ENCODE measurements at regions not wholly inside any gene's neighbourhood (a gene's known extent, or its start where the extent isn't known, plus 50 kb on each side); places are given as distances from the start of the nearest gene placed in this dataset.

DNA sequence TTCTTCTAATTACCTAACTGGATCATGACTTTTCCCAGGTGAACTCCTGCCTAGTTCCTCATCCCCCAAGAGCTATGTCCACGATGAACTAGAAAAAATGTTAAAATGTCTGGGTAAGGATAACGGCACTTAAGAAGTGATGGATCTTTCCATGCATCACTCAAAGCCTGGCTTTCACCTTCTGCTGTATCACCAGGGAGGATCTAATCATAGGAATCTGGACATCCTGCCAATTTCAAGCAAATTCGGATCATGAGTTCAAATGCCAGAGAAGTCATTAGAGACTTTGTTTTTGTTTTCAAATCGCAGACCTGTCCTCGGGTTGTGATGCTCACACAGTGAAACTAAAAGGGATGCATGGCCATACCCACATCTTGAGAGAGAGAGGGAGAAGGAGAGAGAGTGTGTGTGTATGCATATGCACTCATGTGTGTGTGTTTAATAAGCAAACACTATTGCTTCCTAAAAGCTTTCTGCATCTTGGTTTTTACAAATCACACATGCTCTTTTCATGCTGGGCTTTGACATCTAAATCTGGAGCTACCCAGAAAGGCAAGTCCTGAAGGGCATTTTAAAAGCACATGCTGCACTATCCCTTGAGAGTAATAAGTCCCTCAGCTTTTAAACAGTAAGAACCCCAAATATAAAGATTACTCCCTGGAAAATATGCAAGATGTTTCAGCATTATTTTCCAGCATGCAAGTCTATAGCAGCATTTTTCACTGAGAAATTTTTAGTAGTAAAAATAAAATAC, 524.6 kb upstream of the NOX3 start:
- Histone ChIP-seq H3K4me3 (no peak overlapping the region), H3K27ac (no peak overlapping the region), H3K4me1 (ENCODE audit: low read depth) (no peaks in the 10 kb centered on the region), H3K9me3 (ENCODE audit: low read depth) (no peaks in the 10 kb centered on the region), H3K36me3 (no peaks in the 10 kb centered on the region), H3K27me3 (no peaks in the 10 kb centered on the region)
- TF ChIP-seq, protein P1, sequence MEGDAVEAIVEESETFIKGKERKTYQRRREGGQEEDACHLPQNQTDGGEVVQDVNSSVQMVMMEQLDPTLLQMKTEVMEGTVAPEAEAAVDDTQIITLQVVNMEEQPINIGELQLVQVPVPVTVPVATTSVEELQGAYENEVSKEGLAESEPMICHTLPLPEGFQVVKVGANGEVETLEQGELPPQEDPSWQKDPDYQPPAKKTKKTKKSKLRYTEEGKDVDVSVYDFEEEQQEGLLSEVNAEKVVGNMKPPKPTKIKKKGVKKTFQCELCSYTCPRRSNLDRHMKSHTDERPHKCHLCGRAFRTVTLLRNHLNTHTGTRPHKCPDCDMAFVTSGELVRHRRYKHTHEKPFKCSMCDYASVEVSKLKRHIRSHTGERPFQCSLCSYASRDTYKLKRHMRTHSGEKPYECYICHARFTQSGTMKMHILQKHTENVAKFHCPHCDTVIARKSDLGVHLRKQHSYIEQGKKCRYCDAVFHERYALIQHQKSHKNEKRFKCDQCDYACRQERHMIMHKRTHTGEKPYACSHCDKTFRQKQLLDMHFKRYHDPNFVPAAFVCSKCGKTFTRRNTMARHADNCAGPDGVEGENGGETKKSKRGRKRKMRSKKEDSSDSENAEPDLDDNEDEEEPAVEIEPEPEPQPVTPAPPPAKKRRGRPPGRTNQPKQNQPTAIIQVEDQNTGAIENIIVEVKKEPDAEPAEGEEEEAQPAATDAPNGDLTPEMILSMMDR (IDR thresholded peaks at IDR 0.05; ENCODE audit: low read depth, low read length), result no peak
- DNase-seq (ENCODE audit: low read depth in 1 of 2, low spot score in 1 of 2), result no peak

DNA sequence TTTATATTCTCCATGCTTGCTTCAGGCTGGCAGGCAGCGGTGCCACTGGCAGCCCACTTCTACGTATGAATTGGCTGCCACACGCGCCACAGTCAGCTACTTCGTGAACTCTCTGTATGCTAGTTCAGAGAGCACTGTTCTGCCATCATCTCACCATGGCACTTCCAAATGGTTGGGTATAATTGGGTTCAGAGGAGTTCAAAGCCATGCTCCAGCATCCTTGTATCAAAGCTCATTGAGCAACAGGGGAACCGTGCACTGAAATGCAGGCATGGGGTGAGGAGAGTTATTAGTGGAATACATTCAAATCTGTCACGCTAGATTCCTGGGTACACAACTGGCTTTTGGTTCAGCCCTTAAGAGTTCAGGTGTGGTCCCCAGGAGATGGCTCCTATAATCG, 519.9 kb upstream of the NOX3 start:
- H3K27me3 ChIP-seq, result no peaks in the 10 kb centered on the region
- H3K4me3 ChIP-seq, result no peak overlapping the region
- TF ChIP-seq, protein P1 (IDR thresholded peaks at IDR 0.05; ENCODE audit: low read depth, low read length), result no peak
- no peaks in the 10 kb centered on the region for H3K36me3 ChIP-seq
- H3K27ac ChIP-seq, result no peak overlapping the region
- no peak for DNase-seq (ENCODE audit: low read depth in 1 of 2, low spot score in 1 of 2)
- no peaks in the 10 kb centered on the region for H3K4me1 ChIP-seq (ENCODE audit: low read depth)
- no peaks in the 10 kb centered on the region for H3K9me3 ChIP-seq (ENCODE audit: low read depth)

- H3K4me1 ChIP-seq (ENCODE audit: low read depth), result no peaks in the 10 kb centered on the region
- no peak for DNase-seq (ENCODE audit: low read depth in 1 of 2, low spot score in 1 of 2)
- H3K9me3 ChIP-seq (ENCODE audit: low read depth), result no peaks in the 10 kb centered on the region
Observed at GRCh38 chr6:155974811-155975323, 519.2 kb upstream of the NOX3 start.

DNA sequence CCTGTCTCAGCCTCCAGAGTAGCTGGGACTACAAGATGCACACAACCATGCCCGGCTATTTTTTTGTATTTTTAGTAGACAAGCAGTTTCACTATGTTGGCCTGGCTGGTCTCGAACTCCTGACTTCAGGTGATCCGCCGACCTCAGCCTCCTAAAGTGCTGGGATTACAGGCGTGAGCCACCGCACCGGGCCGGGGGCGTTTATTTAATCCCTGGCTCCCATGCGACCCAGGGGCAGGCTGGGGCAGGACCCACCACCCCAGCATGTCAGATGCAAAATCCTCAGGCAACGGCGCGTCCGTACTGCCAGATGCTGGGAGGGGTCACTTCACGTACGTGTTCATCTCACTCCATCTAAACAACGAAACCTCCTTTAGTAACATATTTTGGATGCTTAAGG, 518.7 kb upstream of the NOX3 start:
- Histone ChIP-seq H3K4me1 (ENCODE audit: low read depth) (no peaks in the 10 kb centered on the region), H3K27me3 (no peaks in the 10 kb centered on the region), H3K9me3 (ENCODE audit: low read depth) (no peaks in the 10 kb centered on the region), H3K27ac (no peak overlapping the region), H3K36me3 (no peaks in the 10 kb centered on the region), H3K4me3 (no peak overlapping the region)
- TF ChIP-seq, protein P1 (IDR thresholded peaks at IDR 0.05; ENCODE audit: low read depth, low read length), result no peak
- DNase-seq (ENCODE audit: low read depth in 1 of 2, low spot score in 1 of 2), result no peak

More at GRCh38 chr6:155974811-155975323, 519.2 kb upstream of the NOX3 start:
- Histone ChIP-seq H3K27ac (no peak overlapping the region), H3K4me3 (no peak overlapping the region), H3K36me3 (no peaks in the 10 kb centered on the region), H3K27me3 (no peaks in the 10 kb centered on the region)
- TF ChIP-seq, protein P1 (IDR thresholded peaks at IDR 0.05; ENCODE audit: low read depth, low read length), result no peak

GRCh38 chr6:155970876-155971708, 515.5 kb upstream of the NOX3 start:
- no peak overlapping the region for H3K27ac ChIP-seq
- no peaks in the 10 kb centered on the region for H3K27me3 ChIP-seq
- H3K4me1 ChIP-seq (ENCODE audit: low read depth), result no peaks in the 10 kb centered on the region
- no peaks in the 10 kb centered on the region for H3K9me3 ChIP-seq (ENCODE audit: low read depth)
- no peaks in the 10 kb centered on the region for H3K36me3 ChIP-seq
- DNase-seq (ENCODE audit: low read depth in 1 of 2, low spot score in 1 of 2), result no peak
- H3K4me3 ChIP-seq, result no peak overlapping the region
- TF ChIP-seq, protein P1 (IDR thresholded peaks at IDR 0.05; ENCODE audit: low read depth, low read length), result no peak
